Endothelial cell of umbilical vein (primary cell): ENCODE measurements at regions not wholly inside any gene's neighbourhood (a gene's known extent, or its start where the extent isn't known, plus 50 kb on each side); places are given as distances from the start of the nearest gene placed in this dataset.

Source experiments
- EZH2 ChIP-seq: IDR thresholded peaks from 2 replicates; pipeline ENCODE4 v1.6.1; 2012; ENCODE audit warnings: borderline replicate concordance, low read depth, mild to moderate bottlenecking, moderate library complexity, low read length, inconsistent platforms; ENCODE audit not compliant: severe bottlenecking
- FOS ChIP-seq: IDR thresholded peaks from 2 replicates; pipeline ENCODE4 v1.6.1; 2011; ENCODE audit warnings: mild to moderate bottlenecking, low read length, moderate library complexity, borderline replicate concordance; ENCODE audit not compliant: insufficient read depth
- GATA2 ChIP-seq: IDR thresholded peaks from 2 replicates; pipeline ENCODE4 v1.7.0; 2011; ENCODE audit warnings: low read depth, mild to moderate bottlenecking, moderate library complexity, mixed read lengths, low read length; ENCODE audit not compliant: insufficient read length, insufficient read depth
- MYC ChIP-seq: IDR thresholded peaks from one replicate; pipeline ENCODE4 v1.6.1; 2011; ENCODE audit warnings: mild to moderate bottlenecking, low read depth, low read length
- POLR2A ChIP-seq: IDR thresholded peaks from 2 replicates; pipeline ENCODE4 v1.6.1; 2012; ENCODE audit warnings: low read depth, mild to moderate bottlenecking, control low read depth, low read length
- POLR2AphosphoS5 ChIP-seq: IDR thresholded peaks from 2 replicates; pipeline ENCODE4 v1.6.1; 2012; ENCODE audit warnings: low read depth, mild to moderate bottlenecking, control low read depth, low read length, moderate library complexity; ENCODE audit not compliant: insufficient read depth
- TF ChIP-seq, protein P1 (sequence below), 2 donors: IDR thresholded peaks; 1 replicate in 1 of 2; 2 replicates in 1 of 2; pipeline ENCODE4 v1.5.1; 2011; ENCODE audit warnings: low read length in 2 of 2, mild to moderate bottlenecking in 2 of 2, moderate library complexity in 2 of 2, control low read depth in 1 of 2, inconsistent platforms in 1 of 2, low read depth in 1 of 2; ENCODE audit not compliant: insufficient read depth in 1 of 2; ENCODE audit errors: extremely low read depth in 1 of 2
- TF ChIP-seq, protein P2 (sequence below): IDR thresholded peaks from 2 replicates; pipeline ENCODE4 v1.6.1; 2011; ENCODE audit not compliant: insufficient read depth, insufficient read length

GRCh38 chr21:22758478-22758877, 1760.3 kb downstream of the NCAM2 start:
- TF ChIP-seq POLR2A (no peak), POLR2AphosphoS5 (no peak), EZH2 (no peak), GATA2 (no peak), FOS (no peak), MYC (no peak)
- TF ChIP-seq, protein P1, sequence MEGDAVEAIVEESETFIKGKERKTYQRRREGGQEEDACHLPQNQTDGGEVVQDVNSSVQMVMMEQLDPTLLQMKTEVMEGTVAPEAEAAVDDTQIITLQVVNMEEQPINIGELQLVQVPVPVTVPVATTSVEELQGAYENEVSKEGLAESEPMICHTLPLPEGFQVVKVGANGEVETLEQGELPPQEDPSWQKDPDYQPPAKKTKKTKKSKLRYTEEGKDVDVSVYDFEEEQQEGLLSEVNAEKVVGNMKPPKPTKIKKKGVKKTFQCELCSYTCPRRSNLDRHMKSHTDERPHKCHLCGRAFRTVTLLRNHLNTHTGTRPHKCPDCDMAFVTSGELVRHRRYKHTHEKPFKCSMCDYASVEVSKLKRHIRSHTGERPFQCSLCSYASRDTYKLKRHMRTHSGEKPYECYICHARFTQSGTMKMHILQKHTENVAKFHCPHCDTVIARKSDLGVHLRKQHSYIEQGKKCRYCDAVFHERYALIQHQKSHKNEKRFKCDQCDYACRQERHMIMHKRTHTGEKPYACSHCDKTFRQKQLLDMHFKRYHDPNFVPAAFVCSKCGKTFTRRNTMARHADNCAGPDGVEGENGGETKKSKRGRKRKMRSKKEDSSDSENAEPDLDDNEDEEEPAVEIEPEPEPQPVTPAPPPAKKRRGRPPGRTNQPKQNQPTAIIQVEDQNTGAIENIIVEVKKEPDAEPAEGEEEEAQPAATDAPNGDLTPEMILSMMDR (IDR thresholded peaks at IDR 0.05; ENCODE audit: extremely low read depth in 1 of 2, insufficient read depth in 1 of 2, low read depth in 1 of 2, low read length in 2 of 2): no peak
- TF ChIP-seq, protein P2, sequence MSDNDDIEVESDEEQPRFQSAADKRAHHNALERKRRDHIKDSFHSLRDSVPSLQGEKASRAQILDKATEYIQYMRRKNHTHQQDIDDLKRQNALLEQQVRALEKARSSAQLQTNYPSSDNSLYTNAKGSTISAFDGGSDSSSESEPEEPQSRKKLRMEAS: no peak
